Endothelial cell (in vitro differentiated cells): ENCODE measurements at regions not wholly inside any gene's neighbourhood (a gene's known extent, or its start where the extent isn't known, plus 50 kb on each side); places are given as distances from the start of the nearest gene placed in this dataset.

Source experiments
- DNase-seq: peaks from one replicate; pipeline ENCODE4 v3.0.0; 2021; ENCODE audit warnings: low spot score
- H3K27ac Mint-ChIP-seq: one replicate; pipeline ENCODE4 v1.8.0; 2021; ENCODE audit warnings: mixed read lengths, inconsistent platforms; ENCODE audit not compliant: unreplicated experiment
- H3K27me3 Mint-ChIP-seq: one replicate; pipeline ENCODE4 v1.8.0; 2021; ENCODE audit warnings: mild to moderate bottlenecking, moderate library complexity, mixed read lengths, inconsistent platforms; ENCODE audit not compliant: unreplicated experiment
- H3K36me3 Mint-ChIP-seq: one replicate; pipeline ENCODE4 v1.8.0; 2021; ENCODE audit warnings: mild to moderate bottlenecking, low read depth, mixed read lengths, inconsistent platforms; ENCODE audit not compliant: unreplicated experiment
- H3K4me1 Mint-ChIP-seq: one replicate; pipeline ENCODE4 v1.8.0; 2021; ENCODE audit warnings: mild to moderate bottlenecking, mixed read lengths, inconsistent platforms; ENCODE audit not compliant: unreplicated experiment
- H3K4me3 Mint-ChIP-seq: one replicate; pipeline ENCODE4 v1.8.0; 2021; ENCODE audit warnings: mild to moderate bottlenecking, mixed read lengths, inconsistent platforms; ENCODE audit not compliant: unreplicated experiment
- H3K9me3 Mint-ChIP-seq: one replicate; pipeline ENCODE4 v1.8.0; 2021; ENCODE audit warnings: mixed read lengths, inconsistent platforms; ENCODE audit not compliant: unreplicated experiment
- TF ChIP-seq, protein P1 (sequence below): fragments of 200-600 bp; sonication (generic); IDR thresholded peaks from one replicate; pipeline ENCODE4 v1.5.0; 2021; ENCODE audit warnings: antibody characterized with exemption; ENCODE audit not compliant: unreplicated experiment

- H3K9me3 Mint-ChIP-seq, result no peaks in the 10 kb centered on the region
- TF ChIP-seq, protein P1, sequence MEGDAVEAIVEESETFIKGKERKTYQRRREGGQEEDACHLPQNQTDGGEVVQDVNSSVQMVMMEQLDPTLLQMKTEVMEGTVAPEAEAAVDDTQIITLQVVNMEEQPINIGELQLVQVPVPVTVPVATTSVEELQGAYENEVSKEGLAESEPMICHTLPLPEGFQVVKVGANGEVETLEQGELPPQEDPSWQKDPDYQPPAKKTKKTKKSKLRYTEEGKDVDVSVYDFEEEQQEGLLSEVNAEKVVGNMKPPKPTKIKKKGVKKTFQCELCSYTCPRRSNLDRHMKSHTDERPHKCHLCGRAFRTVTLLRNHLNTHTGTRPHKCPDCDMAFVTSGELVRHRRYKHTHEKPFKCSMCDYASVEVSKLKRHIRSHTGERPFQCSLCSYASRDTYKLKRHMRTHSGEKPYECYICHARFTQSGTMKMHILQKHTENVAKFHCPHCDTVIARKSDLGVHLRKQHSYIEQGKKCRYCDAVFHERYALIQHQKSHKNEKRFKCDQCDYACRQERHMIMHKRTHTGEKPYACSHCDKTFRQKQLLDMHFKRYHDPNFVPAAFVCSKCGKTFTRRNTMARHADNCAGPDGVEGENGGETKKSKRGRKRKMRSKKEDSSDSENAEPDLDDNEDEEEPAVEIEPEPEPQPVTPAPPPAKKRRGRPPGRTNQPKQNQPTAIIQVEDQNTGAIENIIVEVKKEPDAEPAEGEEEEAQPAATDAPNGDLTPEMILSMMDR, result no peak
- DNase-seq, result no peak
- peaks cover 1% of the 10 kb centered on the region for H3K27me3 Mint-ChIP-seq
- H3K36me3 Mint-ChIP-seq, result no peaks in the 10 kb centered on the region
- no peak overlapping the region for H3K4me3 Mint-ChIP-seq
- H3K27ac Mint-ChIP-seq, result no peak overlapping the region
- peaks cover 1% of the 10 kb centered on the region for H3K4me1 Mint-ChIP-seq
Measured at GRCh38 chr3:140752499-140752898, 74.6 kb downstream of the TRIM42 start.

GRCh38 chr3:140753865-140754754 is 76.2 kb downstream of the TRIM42 start:
- TF ChIP-seq, protein P1, result no peak
- no peak overlapping the region for H3K4me3 Mint-ChIP-seq
- DNase-seq, result no peak
- no peaks in the 10 kb centered on the region for H3K27me3 Mint-ChIP-seq
- no peak overlapping the region for H3K27ac Mint-ChIP-seq
- no peaks in the 10 kb centered on the region for H3K4me1 Mint-ChIP-seq
- H3K36me3 Mint-ChIP-seq, result no peaks in the 10 kb centered on the region
- no peaks in the 10 kb centered on the region for H3K9me3 Mint-ChIP-seq

GRCh38 chr3:140754936-140755335 is 77.1 kb downstream of the TRIM42 start:
- Mint-ChIP-seq H3K9me3 (no peaks in the 10 kb centered on the region), H3K4me1 (no peaks in the 10 kb centered on the region), H3K27me3 (no peaks in the 10 kb centered on the region), H3K36me3 (no peaks in the 10 kb centered on the region), H3K27ac (no peak overlapping the region), H3K4me3 (no peak overlapping the region)
- TF ChIP-seq, protein P1, result no peak
- no peak for DNase-seq

GRCh38 chr3:140756240-140757016 is 78.6 kb downstream of the TRIM42 start:
- no peaks in the 10 kb centered on the region for H3K4me1 Mint-ChIP-seq
- no peak for DNase-seq
- TF ChIP-seq, protein P1, result no peak
- H3K27ac Mint-ChIP-seq, result no peak overlapping the region
- H3K27me3 Mint-ChIP-seq, result no peaks in the 10 kb centered on the region
- H3K36me3 Mint-ChIP-seq, result no peaks in the 10 kb centered on the region
- H3K4me3 Mint-ChIP-seq, result no peak overlapping the region
- no peaks in the 10 kb centered on the region for H3K9me3 Mint-ChIP-seq
